ENCODE measurements at regions not wholly inside any gene's neighbourhood (a gene's known extent, or its start where the extent isn't known, plus 50 kb on each side); places are given as distances from the start of the nearest gene placed in this dataset.

DNA sequence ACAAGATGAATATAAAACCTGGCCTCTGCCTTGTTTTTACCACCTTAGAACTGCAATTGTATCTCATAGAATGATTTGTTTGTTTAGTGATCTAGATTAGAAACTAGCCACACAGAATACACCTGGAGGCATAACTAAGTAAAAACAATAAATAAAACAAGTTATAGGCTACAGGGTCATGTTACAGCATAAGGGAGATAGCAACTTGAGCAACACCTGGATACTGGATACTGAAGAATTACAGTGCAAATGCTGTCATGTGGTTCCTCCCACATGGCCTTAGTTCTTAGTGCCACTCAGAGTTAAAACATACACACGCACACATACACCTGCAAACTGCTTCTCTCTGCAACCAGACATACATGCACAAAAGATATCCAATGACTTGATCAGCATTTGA is 563.4 kb upstream of the DPPA4 start:
- no peak for DNase-seq (ENCODE audit: low read depth in 3 of 3)

GRCh38 chr3:109902549-109902948 is 565.2 kb upstream of the DPPA4 start:
- DNase-seq (ENCODE audit: low read depth in 3 of 3) = no peak

- no peak for DNase-seq (ENCODE audit: low read depth in 3 of 3)
Observed at GRCh38 chr3:109903100-109903499, 565.8 kb upstream of the DPPA4 start.

GRCh38 chr3:109910772-109911171 is 573.4 kb upstream of the DPPA4 start:
- DNase-seq (ENCODE audit: low read depth in 3 of 3) = no peak

- no peak for DNase-seq (ENCODE audit: low read depth in 3 of 3)
Observed at GRCh38 chr3:109918740-109919139, 581.4 kb upstream of the DPPA4 start.

- DNase-seq (ENCODE audit: low read depth in 3 of 3) = no peak
Observed at GRCh38 chr3:109920749-109921148, 583.4 kb upstream of the DPPA4 start.

GRCh38 chr3:109921509-109921908 is 584.2 kb upstream of the DPPA4 start:
- DNase-seq (ENCODE audit: low read depth in 3 of 3) = no peak

DNA sequence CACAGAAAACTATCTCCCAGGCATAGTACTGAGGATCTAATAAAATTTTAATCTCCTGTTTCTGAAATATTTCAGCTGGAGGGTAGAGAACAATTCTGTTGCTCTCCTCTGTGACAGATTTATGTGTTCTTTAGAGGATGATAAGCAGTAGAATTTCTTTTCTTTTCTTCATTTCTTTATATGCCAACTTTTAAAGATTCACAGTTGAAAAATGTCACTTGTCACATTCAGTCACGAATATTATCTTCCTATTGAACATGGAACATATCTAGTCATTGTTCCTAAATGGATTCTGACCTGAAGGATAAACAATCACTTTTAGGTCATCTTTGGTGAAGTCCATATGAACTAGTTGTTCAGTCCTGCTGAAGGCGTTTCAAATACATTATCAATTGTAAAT is 585.5 kb upstream of the DPPA4 start:
- no peak for DNase-seq (ENCODE audit: low read depth in 3 of 3)

- no peak for DNase-seq (ENCODE audit: low read depth in 3 of 3)
Observed at GRCh38 chr3:109923431-109923830, 586.1 kb upstream of the DPPA4 start.

GRCh38 chr3:109924196-109924595 is 586.9 kb upstream of the DPPA4 start:
- DNase-seq (ENCODE audit: low read depth in 3 of 3) = no peak

DNA sequence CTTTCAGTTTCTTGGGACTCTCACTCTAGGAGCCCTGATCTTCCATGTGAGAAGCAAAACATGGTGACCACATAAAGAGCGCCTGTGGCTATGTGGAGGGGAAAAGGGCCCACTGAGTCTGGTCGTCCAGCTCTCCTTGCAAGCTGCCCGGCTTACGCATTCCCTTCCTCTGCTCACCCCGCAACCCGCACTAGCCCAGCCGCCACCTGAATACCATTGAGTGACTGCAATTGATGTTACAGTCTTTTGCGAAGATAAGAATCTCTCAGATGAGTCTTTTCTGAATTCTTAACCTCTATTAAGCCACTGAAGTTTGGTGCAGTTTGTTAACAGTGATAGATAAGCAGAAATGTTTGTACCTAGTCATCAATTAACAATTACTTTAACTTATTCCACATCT is 589.0 kb upstream of the DPPA4 start:
- DNase-seq (ENCODE audit: low read depth in 3 of 3) = no peak

GRCh38 chr3:109927161-109927560 is 589.8 kb upstream of the DPPA4 start:
- DNase-seq (ENCODE audit: low read depth in 3 of 3) = no peak

GRCh38 chr3:109927726-109928125 is 590.4 kb upstream of the DPPA4 start:
- DNase-seq (ENCODE audit: low read depth in 3 of 3) = no peak

DNA sequence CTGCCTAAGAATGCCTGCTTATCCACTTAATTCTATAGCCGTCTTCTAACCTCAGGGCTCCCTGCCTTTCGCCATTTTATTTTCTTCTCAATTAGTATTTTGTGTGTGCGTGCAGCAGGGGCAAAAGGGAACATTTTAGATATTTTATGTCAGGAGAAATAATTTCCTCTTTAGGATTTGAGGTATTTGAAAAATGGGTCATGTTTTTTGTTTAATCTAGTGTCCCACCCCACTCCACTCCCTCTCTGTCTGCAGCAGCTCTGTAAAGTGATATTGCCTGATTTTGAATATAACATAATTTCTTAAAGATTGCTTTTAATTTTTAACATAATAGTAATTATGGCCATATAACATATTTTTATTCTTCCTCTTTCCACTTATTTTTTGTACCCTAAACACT is 593.2 kb upstream of the DPPA4 start:
- no peak for DNase-seq (ENCODE audit: low read depth in 3 of 3)

DNA sequence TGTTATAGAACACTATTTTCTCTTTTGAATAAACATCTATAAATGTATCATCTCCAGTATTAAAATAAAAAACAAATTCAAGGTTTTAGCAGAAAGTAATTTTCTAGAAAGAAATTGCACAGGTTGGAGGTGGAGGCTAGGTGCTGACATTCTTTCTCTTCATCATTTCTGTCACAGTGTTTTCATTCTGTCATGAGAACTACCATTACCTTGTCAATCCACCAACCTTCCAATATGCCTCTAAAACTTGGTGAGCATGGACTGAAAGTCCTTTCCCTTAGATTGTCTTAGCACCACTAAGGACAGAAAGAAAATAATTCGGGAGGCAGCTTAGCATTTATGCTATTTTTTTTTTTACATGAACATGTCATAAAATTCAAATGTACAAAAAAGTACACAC is 596.2 kb upstream of the DPPA4 start:
- no peak for DNase-seq (ENCODE audit: low read depth in 3 of 3)

DNA sequence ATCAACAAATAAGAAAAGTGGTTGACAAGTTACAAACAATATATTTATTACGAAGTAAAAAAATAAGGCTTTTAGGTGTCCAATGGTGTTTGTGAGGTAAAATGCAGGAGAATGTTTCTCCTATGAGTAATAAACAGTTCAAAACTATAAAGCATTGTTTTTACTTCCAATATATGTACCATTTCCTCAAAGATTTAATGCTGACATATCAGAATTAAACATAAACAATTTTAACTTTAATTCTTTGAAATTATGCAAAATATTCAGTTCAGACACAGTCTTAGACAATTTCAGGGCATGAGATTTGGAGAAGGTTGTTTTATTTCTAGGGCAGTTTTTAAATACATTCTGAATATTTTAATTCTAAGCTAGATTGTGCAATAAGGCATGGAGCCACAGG is 602.5 kb upstream of the DPPA4 start:
- no peak for DNase-seq (ENCODE audit: low read depth in 3 of 3)

DNA sequence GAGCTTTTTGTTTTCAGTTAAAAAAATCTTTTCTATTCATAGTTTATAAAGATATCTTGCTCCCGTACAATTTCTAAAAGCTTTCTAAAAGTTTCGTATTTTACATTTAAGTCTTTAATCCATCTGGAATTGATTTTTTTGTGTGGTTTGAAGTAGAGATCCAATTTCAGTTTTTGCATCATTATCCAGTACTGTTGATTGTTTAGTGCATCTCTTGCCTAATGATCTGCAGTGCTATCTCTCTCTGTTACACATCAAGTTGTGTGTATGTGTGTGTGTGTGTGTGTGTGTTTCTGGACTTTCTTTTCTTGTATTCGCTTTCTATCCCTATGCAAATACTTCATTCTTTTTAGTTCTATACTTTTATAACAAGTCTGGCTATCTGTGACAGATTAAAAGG is 605.8 kb upstream of the DPPA4 start:
- no peak for DNase-seq (ENCODE audit: low read depth in 3 of 3)

GRCh38 chr3:109944836-109945235 is 607.5 kb upstream of the DPPA4 start:
- no peak for DNase-seq (ENCODE audit: low read depth in 3 of 3)

- no peak for DNase-seq (ENCODE audit: low read depth in 3 of 3)
Observed at GRCh38 chr3:109952924-109953323, 615.6 kb upstream of the DPPA4 start.

DNA sequence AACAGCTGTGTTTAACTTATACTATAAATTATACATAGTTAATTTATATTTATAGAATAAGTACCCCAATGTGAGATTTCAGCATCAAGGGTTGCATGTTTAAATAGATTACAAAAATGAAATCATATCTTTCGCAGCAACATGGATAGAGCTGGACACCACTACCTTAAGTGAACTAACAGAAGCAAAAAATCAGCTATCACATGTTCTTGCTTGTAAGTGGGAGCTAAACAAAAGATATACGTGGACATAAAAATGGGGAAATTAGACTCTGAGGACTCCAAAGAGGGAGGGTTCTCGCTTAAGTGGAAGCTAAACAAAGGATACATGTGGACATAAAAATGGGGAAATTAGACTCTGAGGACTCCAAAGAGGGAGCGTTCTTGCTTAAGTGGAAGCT is 626.5 kb upstream of the DPPA4 start:
- DNase-seq (ENCODE audit: low read depth in 3 of 3) = no peak

DNA sequence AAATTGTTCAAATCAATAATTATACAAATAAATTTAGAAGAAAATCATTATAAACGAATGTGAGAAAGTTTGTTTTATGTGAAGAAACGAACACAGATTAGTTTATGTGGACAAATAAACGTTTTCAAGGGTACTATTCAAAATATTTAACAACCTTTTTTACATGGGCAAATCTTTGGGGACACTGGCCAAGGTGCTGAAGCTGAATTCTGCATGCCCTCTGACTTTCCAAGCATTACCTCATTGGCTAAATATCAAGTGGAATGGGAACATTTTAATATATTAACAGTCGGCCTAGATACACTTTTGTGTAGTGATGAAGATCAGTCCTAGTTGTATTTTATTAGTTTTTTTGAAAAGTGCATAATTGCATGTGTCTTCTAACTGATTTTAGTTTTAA is 636.4 kb upstream of the DPPA4 start:
- DNase-seq (ENCODE audit: low read depth in 3 of 3) = no peak

DNA sequence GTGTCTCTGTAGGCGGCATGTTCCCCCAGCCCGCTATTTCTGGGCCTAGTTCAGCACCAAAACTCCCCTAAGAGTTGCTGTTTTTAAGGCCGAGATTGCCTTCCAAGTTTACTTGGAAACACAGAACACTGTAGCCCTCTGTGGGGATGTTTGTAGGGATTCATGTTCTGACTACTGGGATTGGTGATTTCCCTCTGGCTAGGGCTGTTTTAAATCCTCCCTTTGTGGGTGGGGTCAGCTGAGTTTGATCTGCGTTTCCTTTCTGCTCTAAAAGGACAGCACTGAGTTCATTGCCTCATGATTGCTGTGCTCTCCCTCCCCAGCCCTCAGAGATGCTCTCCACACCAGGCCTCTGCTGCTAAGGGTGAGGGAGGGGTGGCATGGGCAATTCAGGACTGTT is 640.6 kb upstream of the DPPA4 start:
- DNase-seq (ENCODE audit: low read depth in 3 of 3) = no peak

- no peak for DNase-seq (ENCODE audit: low read depth in 3 of 3)
Observed at GRCh38 chr3:109982201-109982600, 644.9 kb upstream of the DPPA4 start.

- DNase-seq (ENCODE audit: low read depth in 3 of 3) = no peak
Observed at GRCh38 chr3:109984976-109985375, 647.6 kb upstream of the DPPA4 start.

GRCh38 chr3:109985943-109986555 is 648.7 kb upstream of the DPPA4 start:
- no peak for DNase-seq (ENCODE audit: low read depth in 3 of 3)
